IMR-90 (cell line): ENCODE measurements at regions not wholly inside any gene's neighbourhood (a gene's known extent, or its start where the extent isn't known, plus 50 kb on each side); places are given as distances from the start of the nearest gene placed in this dataset.
A peak's percentile ranks its signal among the peaks of the same experiment; 100 is the strongest.

Experiments used
- ATAC-seq: fragments of 200-7000 bp; cut with Tn5 transposase; 2 replicates; pipeline ENCODE4 v1.9.1; 2020; ENCODE audit warnings: low read depth, mild to moderate bottlenecking, moderate library complexity
- BruUV-seq: library from RNA; stranded (reverse); fragments of 400-500 nt; replicated peaks from 2 replicates; lab custom pipeline; 2021; lab: Mats Ljungman, UMichigan
- CTCF ChIA-PET: fragments of 300-600 bp; formaldehyde crosslinking; extraction: SDS; loops from one replicate; lab custom pipeline; 2021; ENCODE audit warnings: antibody characterized with exemption; lab: Yijun Ruan, JAX
- POLR2A ChIA-PET: fragments of 300-600 bp; sonication (Branson Sonifier 250); formaldehyde crosslinking; loops from one replicate; lab custom pipeline; 2022; ENCODE audit warnings: antibody characterized with exemption; ENCODE audit not compliant: unreplicated experiment; lab: Charles Lee
- DNase-seq: peaks from one replicate; pipeline ENCODE4 v3.0.0; 2013
- H2AFZ ChIP-seq: replicated peaks from 2 replicates; pipeline ENCODE3; 2013; ENCODE audit warnings: low read length, mild to moderate bottlenecking; ENCODE audit not compliant: poor library complexity
- H2AK5ac ChIP-seq: 2 replicates; pipeline ENCODE4 v1.6.1; 2013; ENCODE audit warnings: low read depth, low read length, inconsistent platforms
- H2AK9ac ChIP-seq: replicated peaks from 2 replicates; pipeline ENCODE3; 2013; ENCODE audit warnings: mild to moderate bottlenecking, low read depth, low read length, moderate library complexity; ENCODE audit not compliant: poor library complexity
- H2BK120ac ChIP-seq: 2 replicates; pipeline ENCODE4 v1.6.1; 2013; ENCODE audit warnings: low read depth, low read length, inconsistent platforms
- H2BK15ac ChIP-seq: 3 replicates; pipeline ENCODE4 v1.6.1; 2013; ENCODE audit warnings: low read depth, low read length, inconsistent platforms
- H2BK20ac ChIP-seq: 2 replicates; pipeline ENCODE4 v1.6.1; 2013; ENCODE audit warnings: low read depth, mild to moderate bottlenecking, inconsistent platforms, low read length, moderate library complexity
- H2BK5ac ChIP-seq: 2 replicates; pipeline ENCODE4 v1.6.1; 2013; ENCODE audit warnings: mild to moderate bottlenecking, low read depth, low read length, inconsistent platforms; ENCODE audit not compliant: poor library complexity, severe bottlenecking
- H3K14ac ChIP-seq: replicated peaks from 2 replicates; pipeline ENCODE4 v1.6.1; 2013; ENCODE audit warnings: low read depth, low read length, inconsistent platforms
- H3K18ac ChIP-seq: 2 replicates; pipeline ENCODE4 v1.6.1; 2013; ENCODE audit warnings: low read depth, low read length, control low read depth
- H3K23ac ChIP-seq: 2 replicates; pipeline ENCODE4 v1.6.1; 2013; ENCODE audit warnings: low read depth, low read length, inconsistent platforms
- H3K27ac ChIP-seq: 2 replicates; pipeline ENCODE4 v1.5.1; 2013; ENCODE audit warnings: mild to moderate bottlenecking, control low read depth, low read length; ENCODE audit not compliant: insufficient read depth
- H3K27me3 ChIP-seq: 2 replicates; pipeline ENCODE4 v1.6.1; 2013; ENCODE audit warnings: low read length; ENCODE audit not compliant: control insufficient read depth, insufficient read depth
- H3K36me3 ChIP-seq: 2 replicates; pipeline ENCODE4 v1.6.1; 2013; ENCODE audit warnings: low read length, mixed read lengths; ENCODE audit not compliant: control insufficient read depth, insufficient read depth
- H3K4ac ChIP-seq: 2 replicates; pipeline ENCODE4 v1.6.1; 2013; ENCODE audit warnings: low read depth, low read length, inconsistent platforms
- H3K4me1 ChIP-seq: 2 replicates; pipeline ENCODE4 v1.6.1; 2013; ENCODE audit warnings: low read length, mixed read lengths; ENCODE audit not compliant: control insufficient read depth, insufficient read depth
- H3K4me2 ChIP-seq: 2 replicates; pipeline ENCODE4 v1.6.1; 2013; ENCODE audit warnings: low read depth, mild to moderate bottlenecking, control low read depth, low read length, moderate library complexity
- H3K4me3 ChIP-seq: 2 replicates; pipeline ENCODE4 v1.5.1; 2013; ENCODE audit warnings: low read depth, mild to moderate bottlenecking, control low read depth, low read length, moderate library complexity; ENCODE audit not compliant: insufficient read depth
- H3K56ac ChIP-seq: 2 replicates; pipeline ENCODE4 v1.6.1; 2013; ENCODE audit warnings: low read length, inconsistent platforms; ENCODE audit not compliant: insufficient read depth; ENCODE audit errors: extremely low read depth
- H3K79me1 ChIP-seq, 2 experiments: 2 replicates each; pipeline ENCODE4 v1.6.1; 2013; ENCODE audit warnings: low read length in 2 of 2, inconsistent platforms in 1 of 2, low read depth in 1 of 2
- H3K9ac ChIP-seq: 2 replicates; pipeline ENCODE4 v1.6.1; 2013; ENCODE audit warnings: low read depth, low read length, control low read depth
- H3K9me1 ChIP-seq: 2 replicates; pipeline ENCODE4 v1.6.1; 2013; ENCODE audit warnings: low read length, inconsistent platforms; ENCODE audit not compliant: insufficient read depth
- H3K9me3 ChIP-seq: 2 replicates; pipeline ENCODE4 v1.6.1; 2013; ENCODE audit warnings: low read length; ENCODE audit not compliant: control insufficient read depth, insufficient read depth
- H4K20me1 ChIP-seq: 2 replicates; pipeline ENCODE4 v1.6.1; 2013; ENCODE audit warnings: low read length, inconsistent platforms; ENCODE audit not compliant: insufficient read depth
- H4K5ac ChIP-seq: 2 replicates; pipeline ENCODE4 v1.6.1; 2013; ENCODE audit warnings: mild to moderate bottlenecking, low read depth, low read length, control low read depth
- H4K8ac ChIP-seq, 2 experiments: 2 replicates each; pipeline ENCODE4 v1.6.1; 2013; ENCODE audit warnings: low read depth in 2 of 2, low read length in 2 of 2, control low read depth in 1 of 2, inconsistent platforms in 1 of 2
- H4K91ac ChIP-seq: 2 replicates; pipeline ENCODE4 v1.6.1; 2013; ENCODE audit warnings: low read depth, low read length, inconsistent platforms; ENCODE audit not compliant: insufficient read depth
- CTCF ChIP-seq: conservative IDR thresholded peaks from 2 replicates; pipeline ENCODE4 v1.5.1; 2012; ENCODE audit warnings: mild to moderate bottlenecking, low read depth, low read length, improper control_type of control experiment
- ELK1 ChIP-seq: fragments of 150-350 bp; IDR thresholded peaks from 2 replicates; pipeline ENCODE4 v1.6.1; 2016; ENCODE audit warnings: low read depth, mild to moderate bottlenecking, low read length, moderate library complexity, borderline replicate concordance
- POLR2A ChIP-seq: IDR thresholded peaks from 2 replicates; pipeline ENCODE4 v1.6.1; 2012; ENCODE audit warnings: mild to moderate bottlenecking, low read depth, low read length
- dilution Hi-C: fragments of 300-500 bp; cut with HindIII; formaldehyde crosslinking; loops from one replicate; pipeline ENCODE4 v1.14.3; 2018; ENCODE audit warnings: low sequenced_read_pairs; ENCODE audit not compliant: unreplicated experiment
- in situ Hi-C: fragments of 300-500 bp; cut with MboI; formaldehyde crosslinking; loops from 3 replicates; pipeline ENCODE4 v1.14.3; 2019; ENCODE audit warnings: low sequenced_read_pairs, inconsistent platforms, mixed read lengths
- intact Hi-C: fragments of 100-400 bp; cut with micrococcal nuclease; formaldehyde crosslinking; loops from 2 replicates; pipeline ENCODE4 v1.10.0; 2022

- Histone ChIP-seq H2BK15ac (no peak overlapping the region), H2AK9ac (no peak overlapping the region), H3K4me2 (no peak overlapping the region), H3K18ac (peak overlapping the region; percentile 4; the same call in 1 of the 2 replicates), H3K27me3 (no peaks in the 10 kb centered on the region), H2BK20ac (no peak overlapping the region), H3K56ac (no peak overlapping the region), H3K4me1 (peaks cover 3% of the 10 kb centered on the region), H3K9me3 (no peaks in the 10 kb centered on the region), H4K91ac (0 out of 2 replicates have a peak overlapping the region, but pooled peaks have one; percentile 28), H3K9me1 (no peaks in the 10 kb centered on the region), H3K79me1 (no peaks in the 10 kb centered on the region), H4K5ac (no peak overlapping the region), H2AFZ (peak overlapping the region; percentile 1), H2AK5ac (peak overlapping the region; percentile 3; the same call in 1 of the 2 replicates), H3K4ac (no peak overlapping the region), H4K8ac (peak overlapping the region in 1 of 2 experiments; percentile 34; a peak in 2 of 4 replicates), H2BK5ac (peak overlapping the region; percentile 62), H3K36me3 (no peaks in the 10 kb centered on the region), H3K27ac (peak overlapping the region; percentile 2; the same call in 1 of the 2 replicates), H3K4me3 (no peak overlapping the region), H3K14ac (peak overlapping the region; percentile 31; the same call in 1 of the 2 replicates), H3K23ac (no peak overlapping the region), H2BK120ac (no peak overlapping the region; the same call in 1 of the 2 replicates), H3K9ac (no peak overlapping the region), H4K20me1 (no peaks in the 10 kb centered on the region)
- ChIA-PET CTCF (no interaction called here), POLR2A (no interaction called here)
- no peak for TF ChIP-seq CTCF
- no peak for TF ChIP-seq POLR2A
- no peak for TF ChIP-seq ELK1
- intact Hi-C loops (loop anchor here (5.0 kb wide), 1 partner anchor 53 kb away; no protein-coding TSS in a partner anchor), in situ Hi-C loops (no loop called here), dilution Hi-C loops (no loop called here)
- DNase-seq, result peak; percentile 74
- peak; percentile 93 for ATAC-seq
- no TSS peak for BruUV-seq
These were observed 445.2 kb downstream of the IRS1 start for GRCh38 chr2:226354434-226354833.
